ENCODE measurements at regions not wholly inside any gene's neighbourhood (a gene's known extent, or its start where the extent isn't known, plus 50 kb on each side); places are given as distances from the start of the nearest gene placed in this dataset.
"Not testable (repeated sequence)": the region's sequence is repeated elsewhere in the genome, so short reads cannot be mapped to it uniquely, and the experiment has no call there.

GRCh38 chrX:912677-913076, 282.1 kb downstream of the SHOX start:
- H3K4me1 ChIP-seq: no peaks in the 10 kb centered on the region
- H3K27ac ChIP-seq: no peak overlapping the region
- ATAC-seq (no peak), DNase-seq (no peak)
- H3K4me3 ChIP-seq: no peak overlapping the region
- H3K9me3 ChIP-seq: no peaks in the 10 kb centered on the region
- no peaks in the 10 kb centered on the region for H3K27me3 ChIP-seq
- no peak for TF ChIP-seq CTCF (IDR thresholded peaks at IDR 0.05)
- intact Hi-C loops (cut with DNase I): no loop called here
- no peaks in the 10 kb centered on the region for H3K36me3 ChIP-seq

GRCh38 chrX:909068-909467, 278.5 kb downstream of the SHOX start:
- intact Hi-C loops (cut with DNase I); DNase-seq; H3K27ac ChIP-seq; H3K9me3 ChIP-seq; H3K4me3 ChIP-seq; ATAC-seq; H3K4me1 ChIP-seq; H3K27me3 ChIP-seq; H3K36me3 ChIP-seq: not testable (repeated sequence)

- ATAC-seq (no peak), DNase-seq (no peak)
- intact Hi-C loops (cut with DNase I): no loop called here
- no peak for TF ChIP-seq CTCF (IDR thresholded peaks at IDR 0.05)
- Histone ChIP-seq H3K4me3 (no peak overlapping the region), H3K4me1 (no peaks in the 10 kb centered on the region), H3K9me3 (peaks cover 0 to 8% of the 10 kb centered on the region in 2 donors), H3K36me3 (no peaks in the 10 kb centered on the region), H3K27ac (no peak overlapping the region), H3K27me3 (no peaks in the 10 kb centered on the region)
These were observed 276.0 kb downstream of the SHOX start for GRCh38 chrX:906586-906985.

- no peak for TF ChIP-seq CTCF (IDR thresholded peaks at IDR 0.05)
- no peaks in the 10 kb centered on the region for H3K4me1 ChIP-seq
- H3K4me3 ChIP-seq: no peak overlapping the region
- H3K9me3 ChIP-seq: peaks cover 0 to 12% of the 10 kb centered on the region in 2 donors
- intact Hi-C loops (cut with DNase I): no loop called here
- H3K27ac ChIP-seq: no peak overlapping the region
- ATAC-seq: no peak
- no peaks in the 10 kb centered on the region for H3K36me3 ChIP-seq
- no peaks in the 10 kb centered on the region for H3K27me3 ChIP-seq
- no peak for DNase-seq
These were observed 275.4 kb downstream of the SHOX start for GRCh38 chrX:905848-906566.

- Histone ChIP-seq H3K27ac (no peak overlapping the region), H3K36me3 (no peaks in the 10 kb centered on the region), H3K9me3 (peaks cover 0 to 13% of the 10 kb centered on the region in 2 donors), H3K4me1 (no peaks in the 10 kb centered on the region), H3K4me3 (no peak overlapping the region), H3K27me3 (no peaks in the 10 kb centered on the region)
- DNase-seq (no peak), ATAC-seq (no peak)
- intact Hi-C loops (cut with DNase I): no loop called here
- TF ChIP-seq CTCF (IDR thresholded peaks at IDR 0.05): no peak
These were observed 272.5 kb downstream of the SHOX start for GRCh38 chrX:903116-903515.

- intact Hi-C loops (cut with DNase I): no loop called here
- TF ChIP-seq CTCF (IDR thresholded peaks at IDR 0.05): no peak
- no peaks in the 10 kb centered on the region for H3K4me1 ChIP-seq
These were observed 265.7 kb downstream of the SHOX start for GRCh38 chrX:896256-896655.

More at GRCh38 chrX:896256-896655, 265.7 kb downstream of the SHOX start:
- Histone ChIP-seq H3K4me3 (no peak overlapping the region), H3K27ac (no peak overlapping the region), H3K36me3 (no peaks in the 10 kb centered on the region), H3K27me3 (no peaks in the 10 kb centered on the region), H3K9me3 (peaks cover 0 to 48% of the 10 kb centered on the region in 2 donors)
- DNase-seq (no peak), ATAC-seq (no peak)
